KMS-11 (cell line): ENCODE measurements at regions not wholly inside any gene's neighbourhood (a gene's known extent, or its start where the extent isn't known, plus 50 kb on each side); places are given as distances from the start of the nearest gene placed in this dataset.
A peak's percentile ranks its signal among the peaks of the same experiment; 100 is the strongest.

Experiments
- H2AFZ ChIP-seq: fragments of 200-600 bp; sonication (generic); 2 replicates; pipeline ENCODE4 v1.6.1; 2016; ENCODE audit warnings: antibody characterized with exemption, mixed run types, low read depth
- H3K27ac ChIP-seq: fragments of 200-600 bp; sonication (generic); 2 replicates; pipeline ENCODE4 v1.6.1; 2016; ENCODE audit warnings: mild to moderate bottlenecking, mixed run types
- H3K27me3 ChIP-seq: fragments of 200-600 bp; sonication (generic); 2 replicates; pipeline ENCODE4 v1.6.1; 2017; ENCODE audit warnings: mild to moderate bottlenecking, low read depth, mixed run types, moderate library complexity; ENCODE audit not compliant: insufficient read depth
- H3K36me3 ChIP-seq: fragments of 200-600 bp; sonication (generic); 2 replicates; pipeline ENCODE4 v1.6.1; 2017; ENCODE audit warnings: mild to moderate bottlenecking, mixed run types; ENCODE audit not compliant: insufficient read depth
- H3K4me1 ChIP-seq: fragments of 200-600 bp; sonication (generic); 2 replicates; pipeline ENCODE4 v1.6.1; 2016; ENCODE audit warnings: mild to moderate bottlenecking, low read depth, mixed run types; ENCODE audit not compliant: poor library complexity, severe bottlenecking
- H3K4me2 ChIP-seq: fragments of 200-600 bp; sonication (generic); 2 replicates; pipeline ENCODE4 v1.7.0; 2016; ENCODE audit warnings: mild to moderate bottlenecking, mixed run types
- H3K4me3 ChIP-seq: fragments of 200-600 bp; sonication (generic); IDR thresholded peaks from 2 replicates; pipeline ENCODE4 v1.6.1; 2017; ENCODE audit warnings: low read depth, low read length, mixed read lengths; ENCODE audit not compliant: insufficient read depth
- H3K79me2 ChIP-seq: fragments of 200-600 bp; sonication (generic); 2 replicates; pipeline ENCODE4 v1.6.1; 2016; ENCODE audit warnings: low read depth, mixed run types; ENCODE audit not compliant: insufficient read depth
- H3K9ac ChIP-seq: fragments of 200-600 bp; sonication (generic); 2 replicates; pipeline ENCODE4 v1.6.1; 2016; ENCODE audit warnings: mild to moderate bottlenecking, mixed run types
- H4K20me1 ChIP-seq: fragments of 200-600 bp; sonication (generic); 2 replicates; pipeline ENCODE4 v1.6.1; 2016; ENCODE audit warnings: mild to moderate bottlenecking, mixed run types; ENCODE audit not compliant: insufficient read depth
- CTCF ChIP-seq: fragments of 200-600 bp; sonication (generic); conservative IDR thresholded peaks from 2 replicates; pipeline ENCODE4 v1.6.1; 2017; ENCODE audit warnings: low read depth, mild to moderate bottlenecking, antibody characterized with exemption, low read length, moderate library complexity, mixed read lengths

- Histone ChIP-seq H3K27me3 (no peaks in the 10 kb centered on the region), H3K27ac (no peak overlapping the region), H3K79me2 (no peaks in the 10 kb centered on the region), H3K4me1 (no peaks in the 10 kb centered on the region), H3K36me3 (no peaks in the 10 kb centered on the region), H2AFZ (peak overlapping the region; percentile 88), H3K4me2 (peak overlapping the region; percentile 60; the same call in 1 of the 2 replicates), H4K20me1 (no peaks in the 10 kb centered on the region), H3K9ac (peak overlapping the region; percentile 58; the same call in 1 of the 2 replicates), H3K4me3 (peak overlapping the region; percentile 40)
- no peak; the same call in 1 of the 2 replicates for TF ChIP-seq CTCF
Measured at GRCh38 chr2:126972279-126972626, 73.6 kb downstream of the TEX51 start.

- Histone ChIP-seq H3K27me3 (no peaks in the 10 kb centered on the region), H3K4me2 (no peak overlapping the region), H3K9ac (no peak overlapping the region), H3K27ac (no peak overlapping the region), H4K20me1 (no peaks in the 10 kb centered on the region), H3K4me3 (no peak overlapping the region), H3K79me2 (no peaks in the 10 kb centered on the region), H3K4me1 (no peaks in the 10 kb centered on the region), H2AFZ (no peak overlapping the region), H3K36me3 (no peaks in the 10 kb centered on the region)
- no peak for TF ChIP-seq CTCF
Measured at GRCh38 chr2:126973745-126974144, 75.1 kb downstream of the TEX51 start.

- Histone ChIP-seq H3K4me1 (no peaks in the 10 kb centered on the region), H3K27ac (no peak overlapping the region), H3K4me2 (no peak overlapping the region), H3K36me3 (no peaks in the 10 kb centered on the region), H4K20me1 (no peaks in the 10 kb centered on the region), H2AFZ (no peak overlapping the region), H3K9ac (no peak overlapping the region), H3K4me3 (no peak overlapping the region), H3K27me3 (no peaks in the 10 kb centered on the region), H3K79me2 (no peaks in the 10 kb centered on the region)
- no peak for TF ChIP-seq CTCF
Measured at GRCh38 chr2:126975671-126976655, 77.3 kb downstream of the TEX51 start.

DNA sequence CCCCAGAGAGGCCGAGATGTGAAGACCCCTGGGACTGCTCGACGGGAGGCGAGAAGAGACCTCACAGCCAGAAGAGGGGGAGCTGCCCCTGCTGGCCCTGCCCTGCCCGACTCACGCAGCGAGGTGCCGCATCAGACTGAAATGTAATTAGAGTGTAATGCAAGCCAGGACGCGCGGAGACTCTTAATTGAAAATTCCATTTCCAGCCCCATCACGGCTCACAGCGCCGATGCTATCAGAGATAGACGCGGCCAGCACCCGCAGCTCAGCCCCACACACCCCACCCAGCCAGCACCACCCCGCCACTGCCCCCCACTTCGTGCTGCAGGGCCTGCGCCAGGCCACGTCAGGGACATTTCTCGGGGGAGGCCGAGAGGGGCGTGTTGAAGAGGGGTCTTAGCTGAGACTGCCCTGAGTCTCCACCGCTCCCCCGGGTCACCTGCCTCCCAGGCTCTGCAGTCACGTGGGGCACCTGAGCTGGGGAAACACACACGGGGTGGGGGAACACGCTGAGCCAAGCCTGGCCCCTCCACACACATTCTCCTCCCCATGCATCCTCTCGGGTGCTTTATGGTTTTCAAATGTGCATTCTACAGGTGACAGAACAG lies 78.1 kb downstream of the TEX51 start:
- Histone ChIP-seq H3K4me2 (no peak overlapping the region), H3K4me3 (no peak overlapping the region), H3K79me2 (no peaks in the 10 kb centered on the region), H3K9ac (no peak overlapping the region), H3K4me1 (no peaks in the 10 kb centered on the region), H2AFZ (no peak overlapping the region), H3K27me3 (no peaks in the 10 kb centered on the region), H4K20me1 (no peaks in the 10 kb centered on the region), H3K36me3 (no peaks in the 10 kb centered on the region), H3K27ac (no peak overlapping the region)
- TF ChIP-seq CTCF: no peak
